GM21528 (cell line): ENCODE measurements at regions not wholly inside any gene's neighbourhood (a gene's known extent, or its start where the extent isn't known, plus 50 kb on each side); places are given as distances from the start of the nearest gene placed in this dataset.
"Not testable (repeated sequence)": the region's sequence is repeated elsewhere in the genome, so short reads cannot be mapped to it uniquely, and the experiment has no call there.

Experiments
- ATAC-seq: cut with Tn5 transposase; IDR thresholded peaks from one replicate; pipeline ENCODE4 v1.9.1; 2021; ENCODE audit warnings: mild to moderate bottlenecking, moderate library complexity; ENCODE audit not compliant: unreplicated experiment, low FRiP score

DNA sequence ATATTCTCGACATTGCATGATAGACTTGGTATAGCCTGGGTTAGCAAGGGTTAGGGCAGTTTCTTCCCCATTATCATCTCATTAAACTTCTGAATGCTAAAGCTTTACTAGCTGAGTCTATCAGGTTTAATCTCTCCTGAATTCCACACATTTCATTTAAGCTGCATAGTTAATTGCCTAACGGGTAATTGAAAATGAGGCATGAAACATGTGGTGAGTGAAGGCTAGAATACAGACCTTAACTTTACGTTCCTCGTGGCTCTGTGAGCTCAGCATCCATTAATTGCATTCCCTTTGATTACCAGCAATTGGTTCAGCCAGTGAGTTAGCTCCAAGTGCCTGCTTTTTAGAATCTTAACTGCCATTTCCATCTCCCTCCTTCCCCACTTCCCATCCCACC is 126.5 kb upstream of the MEX3C start:
- no peak for ATAC-seq

DNA sequence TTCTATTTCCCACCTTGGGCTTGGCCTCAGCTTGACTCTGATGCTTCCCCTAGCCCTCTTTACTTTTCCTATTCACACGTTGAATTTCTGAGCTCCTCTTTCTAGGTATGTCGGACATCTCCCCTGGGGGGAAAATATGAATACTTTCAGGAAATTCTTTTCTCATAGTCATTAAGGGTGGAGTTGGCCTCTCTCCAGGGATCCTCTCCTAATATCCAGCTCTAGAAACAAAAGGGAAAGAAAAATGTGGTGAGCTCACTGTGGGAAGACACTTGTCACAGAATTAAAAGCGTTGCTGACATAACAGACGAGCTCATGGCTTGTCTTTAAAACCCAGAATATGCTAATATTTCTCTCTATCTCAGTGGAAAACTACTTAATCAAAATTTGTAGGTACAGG is 132.7 kb upstream of the MEX3C start:
- ATAC-seq: no peak

DNA sequence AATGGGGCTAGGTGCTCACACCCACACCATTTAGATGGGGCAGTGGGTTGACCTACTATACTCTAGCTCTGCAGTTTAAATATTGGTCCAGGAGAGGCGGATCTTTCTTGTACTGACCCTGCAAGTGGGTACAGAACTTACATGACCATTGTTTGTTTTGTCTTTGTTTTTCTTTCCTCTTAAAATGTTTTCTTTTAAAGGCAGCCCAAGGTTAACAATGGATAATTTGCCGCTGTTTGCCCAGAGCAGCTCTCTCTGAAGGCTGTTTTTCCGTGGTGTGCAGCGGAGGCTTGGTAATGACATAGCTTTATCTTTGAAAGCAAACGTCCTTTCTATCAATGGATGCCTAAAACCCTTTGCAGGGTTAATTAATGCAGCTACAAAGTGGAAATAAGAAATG is 133.3 kb upstream of the MEX3C start:
- no peak for ATAC-seq

DNA sequence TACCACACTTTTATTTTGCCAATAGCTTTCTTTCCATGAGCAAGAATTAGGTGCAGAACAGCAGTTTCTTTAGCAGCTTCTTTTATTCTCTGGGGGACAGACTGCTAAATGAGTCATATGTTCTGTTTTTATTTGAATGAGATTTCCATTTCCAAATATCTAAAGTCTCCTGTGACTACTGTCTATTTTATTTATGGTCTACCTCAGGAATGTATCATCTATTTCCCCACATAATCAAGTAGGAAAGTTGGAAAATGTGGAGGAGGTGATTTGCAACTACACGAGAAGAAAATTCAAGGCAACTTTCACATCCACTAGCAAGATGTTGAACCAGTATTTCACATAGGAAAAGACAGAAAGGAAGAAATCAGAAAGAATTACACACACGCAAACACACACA is 139.9 kb upstream of the MEX3C start:
- ATAC-seq: no peak

DNA sequence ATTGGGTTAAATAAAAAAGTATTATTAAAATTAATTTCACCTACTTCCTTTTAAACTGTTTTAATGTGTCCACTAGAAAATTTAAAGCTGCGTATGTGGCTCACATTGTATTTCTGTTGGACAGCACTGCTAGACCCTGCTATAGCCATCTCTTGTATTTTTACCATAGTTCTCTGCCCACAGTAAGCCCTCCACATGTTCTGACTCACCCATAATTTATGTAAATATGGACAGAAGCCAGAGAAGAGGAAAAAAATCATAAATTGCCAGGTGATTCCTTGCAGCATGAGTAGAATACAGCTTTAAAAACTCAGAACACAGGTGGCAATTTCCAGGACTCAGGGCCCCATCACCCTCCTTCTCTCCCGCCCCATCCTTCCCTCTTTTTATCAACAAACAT is 142.4 kb upstream of the MEX3C start:
- ATAC-seq: no peak

DNA sequence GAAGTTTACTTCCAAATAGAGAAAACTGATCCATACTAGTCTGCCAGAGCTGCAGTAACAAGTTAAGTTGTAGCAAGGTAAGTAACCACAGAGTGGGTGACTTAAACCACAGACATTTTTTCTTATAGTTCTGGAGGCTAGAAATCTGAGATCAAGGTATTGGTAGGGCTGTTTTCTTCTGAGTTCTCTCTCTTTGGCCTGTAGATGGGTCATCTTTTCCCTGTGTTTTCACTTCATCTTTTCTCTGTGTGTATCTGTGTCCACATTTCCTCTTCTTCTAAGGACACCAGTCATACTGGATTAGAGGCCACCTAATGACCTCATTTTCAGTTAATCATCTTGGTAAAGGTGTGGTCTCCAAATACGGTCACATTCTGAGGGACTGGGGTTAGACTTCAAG is 142.9 kb upstream of the MEX3C start:
- ATAC-seq: no peak

DNA sequence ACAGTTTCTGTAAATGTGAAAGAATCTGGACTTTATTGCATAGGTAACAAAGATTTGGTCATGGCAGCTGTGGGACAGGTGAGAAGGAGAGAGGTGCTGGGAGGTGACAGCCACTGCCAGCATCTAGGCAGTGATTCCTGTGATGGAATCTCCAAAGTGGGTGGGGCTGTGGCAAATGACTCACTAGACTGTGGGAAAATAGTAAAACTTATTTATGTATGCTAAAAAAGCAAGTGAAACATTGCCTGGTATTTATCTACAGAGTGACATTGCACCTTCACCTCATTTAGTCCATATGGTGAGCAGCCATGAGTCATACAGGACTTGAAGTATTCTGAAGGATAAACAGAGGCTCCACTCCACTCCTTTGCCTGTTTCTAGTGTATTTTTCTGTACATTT is 145.3 kb upstream of the MEX3C start:
- no peak for ATAC-seq

DNA sequence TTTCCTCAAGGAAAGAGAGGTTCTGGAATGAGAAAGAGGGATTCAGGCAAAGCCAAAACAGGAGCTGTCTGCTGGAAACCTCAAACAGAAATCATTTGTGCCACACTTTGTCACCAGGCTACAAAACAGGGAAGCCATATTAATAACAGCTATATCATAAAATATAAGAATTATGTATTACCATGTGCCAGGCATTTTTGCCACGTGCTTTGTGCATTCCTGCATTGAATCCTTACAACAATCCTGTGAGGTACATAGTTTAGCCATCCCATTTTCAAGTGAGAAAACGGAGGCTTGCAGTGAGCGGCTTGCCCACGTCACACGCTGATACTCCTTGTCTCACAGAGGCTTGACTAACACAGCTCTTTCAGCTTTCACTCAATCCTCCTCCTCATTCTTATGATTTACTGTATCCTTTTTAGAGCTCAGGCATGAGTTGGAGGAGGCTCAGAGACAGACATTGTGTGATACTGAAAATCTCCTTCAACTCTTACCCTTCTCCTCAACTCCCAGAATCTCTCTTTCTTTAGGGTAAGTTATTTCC is 148.4 kb upstream of the MEX3C start:
- ATAC-seq: no peak

DNA sequence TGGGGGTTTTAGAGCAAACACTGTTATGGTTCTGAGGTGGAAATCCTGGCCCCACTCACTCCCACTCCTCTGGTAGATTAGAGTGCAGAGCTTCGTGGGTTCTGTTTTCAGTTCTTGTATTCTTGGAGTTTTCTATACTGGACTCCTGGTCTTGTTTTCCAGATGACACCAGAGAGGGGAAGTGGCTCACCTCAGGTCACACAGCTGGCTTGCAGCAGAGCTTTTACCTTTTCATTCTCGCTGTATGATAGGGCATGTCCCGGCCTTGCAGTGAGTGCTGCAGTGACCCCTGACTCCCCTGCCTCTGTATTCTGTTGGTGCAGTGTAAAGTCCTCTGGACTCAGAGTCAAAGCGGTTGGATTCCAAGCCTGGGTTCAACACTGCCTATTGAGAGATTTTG is 148.9 kb upstream of the MEX3C start:
- no peak for ATAC-seq

DNA sequence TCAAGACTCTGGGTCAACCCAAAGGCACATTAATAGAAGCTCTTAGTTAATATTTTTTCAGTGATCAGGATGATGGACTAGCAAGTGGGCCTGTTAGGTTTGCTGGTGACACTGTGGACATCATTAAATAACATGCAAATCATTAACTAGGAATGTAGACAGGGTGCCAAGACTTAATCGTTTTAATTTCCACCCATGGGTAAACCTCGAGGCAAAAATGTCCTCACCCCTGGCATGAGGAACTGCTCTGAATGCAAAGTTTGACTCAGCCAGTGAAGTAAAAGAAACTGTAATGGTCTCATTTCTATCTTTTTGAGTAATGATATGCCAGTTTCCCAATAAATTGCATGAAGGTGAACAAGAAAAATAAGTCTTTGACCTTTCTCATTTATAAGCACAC is 152.6 kb upstream of the MEX3C start:
- ATAC-seq: no peak

DNA sequence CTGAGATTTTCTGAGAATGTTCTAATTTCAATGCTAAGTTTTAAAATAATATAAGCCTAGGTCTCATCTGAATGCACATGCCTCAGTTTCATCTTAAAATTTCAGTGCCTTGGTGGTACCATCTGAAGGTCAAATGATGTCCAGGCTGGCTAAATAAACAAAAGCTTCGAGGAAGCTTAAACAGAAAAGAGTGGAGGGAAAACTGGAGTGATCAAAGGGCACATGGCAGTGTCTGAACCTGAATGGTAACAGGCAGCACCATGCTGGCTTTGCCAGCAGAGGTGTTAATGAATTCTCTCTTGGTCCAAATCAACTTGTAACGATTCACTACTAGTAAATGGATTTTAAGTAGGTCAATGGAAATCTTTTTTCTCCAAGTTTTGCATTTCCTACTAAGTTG is 158.4 kb upstream of the MEX3C start:
- ATAC-seq: no peak

DNA sequence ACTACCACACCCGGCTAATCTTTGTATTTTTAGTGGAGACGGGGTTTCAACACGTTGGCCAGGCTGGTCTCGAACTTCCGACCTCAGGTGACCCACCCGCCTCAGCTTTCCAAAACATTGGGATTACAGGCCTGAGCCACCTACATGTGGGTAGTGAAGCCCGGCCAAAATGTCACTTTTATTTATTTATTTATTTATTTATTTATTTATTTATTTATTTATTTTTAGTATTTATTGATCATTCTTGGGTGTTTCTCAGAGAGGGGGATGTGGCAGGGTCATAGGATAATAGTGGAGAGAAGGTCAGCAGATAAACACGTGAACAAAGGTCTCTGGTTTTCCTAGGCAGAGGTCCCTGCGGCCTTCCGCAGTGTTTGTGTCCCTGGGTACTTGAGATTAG is 162.8 kb upstream of the MEX3C start:
- ATAC-seq: not testable (repeated sequence)

DNA sequence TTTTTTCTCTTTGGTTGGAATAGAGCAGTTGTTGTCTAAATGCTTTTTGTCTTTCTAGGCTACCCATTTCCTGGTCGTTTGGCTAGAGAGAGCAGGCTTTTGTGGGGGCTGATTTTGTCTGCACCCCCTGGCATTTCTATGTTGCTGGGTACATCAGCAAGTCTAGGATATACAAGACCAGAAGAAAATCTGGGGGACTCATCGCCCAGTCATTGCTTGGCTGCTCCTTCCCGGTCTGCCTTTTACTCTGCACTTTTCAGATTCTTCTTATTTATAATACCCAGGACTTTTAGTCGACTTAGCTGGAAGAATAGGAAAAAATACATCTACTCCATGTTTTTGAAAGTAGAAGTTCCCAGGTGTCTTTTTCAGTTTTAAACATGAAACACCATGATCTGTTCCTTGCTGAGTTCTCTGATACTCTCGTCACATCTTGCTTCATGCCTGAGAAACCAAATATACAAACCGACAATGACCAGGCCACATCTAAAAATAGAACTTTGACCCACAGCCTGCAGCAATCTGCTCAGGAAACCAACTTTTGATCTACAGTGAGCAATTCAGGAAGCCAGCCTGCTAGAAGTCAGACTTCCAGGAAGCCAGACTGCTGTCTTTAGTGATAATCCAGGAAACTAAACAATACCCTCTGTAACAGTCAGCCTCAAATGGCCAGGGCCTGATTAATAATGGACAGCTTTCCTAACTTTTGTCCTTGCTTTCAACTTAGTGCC is 163.8 kb upstream of the MEX3C start:
- no peak for ATAC-seq

DNA sequence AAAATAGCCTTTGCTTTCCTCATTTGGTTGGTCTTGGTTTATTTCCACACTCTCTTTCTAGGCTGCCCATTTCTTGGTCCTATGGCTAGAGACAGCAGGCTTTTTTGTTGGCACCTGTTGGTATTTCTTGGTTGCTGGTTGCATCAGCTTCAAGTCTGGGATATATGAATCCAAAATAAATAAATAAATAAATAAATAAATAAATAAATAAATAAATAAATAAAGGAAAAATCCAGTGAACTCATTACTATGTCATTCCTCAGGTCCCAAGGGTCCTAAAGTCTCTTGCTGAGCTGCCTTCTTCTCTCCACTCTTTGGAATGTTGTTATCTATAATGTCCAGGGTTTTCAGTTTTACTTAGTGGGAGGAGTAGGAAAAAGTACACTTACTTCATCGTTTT is 165.9 kb upstream of the MEX3C start:
- no peak for ATAC-seq

DNA sequence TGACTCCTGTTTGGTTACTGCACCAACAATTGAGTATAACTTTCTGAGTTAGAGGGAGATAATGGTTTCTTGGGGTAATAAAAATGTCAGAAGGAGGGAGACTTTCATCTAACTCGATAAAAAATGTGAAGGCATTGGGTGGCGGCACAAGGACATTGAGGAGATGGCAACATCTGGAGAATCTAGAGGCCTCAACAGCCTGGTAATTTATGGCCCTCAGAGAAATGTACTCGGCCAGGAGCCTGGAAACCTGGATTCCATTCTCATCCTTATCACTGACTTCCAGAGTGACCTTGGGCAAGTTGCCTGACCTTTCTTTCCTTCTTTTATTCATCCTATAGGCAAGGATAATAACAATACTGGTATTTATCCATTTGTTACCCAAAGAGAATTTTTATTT is 173.5 kb upstream of the MEX3C start:
- ATAC-seq: no peak

DNA sequence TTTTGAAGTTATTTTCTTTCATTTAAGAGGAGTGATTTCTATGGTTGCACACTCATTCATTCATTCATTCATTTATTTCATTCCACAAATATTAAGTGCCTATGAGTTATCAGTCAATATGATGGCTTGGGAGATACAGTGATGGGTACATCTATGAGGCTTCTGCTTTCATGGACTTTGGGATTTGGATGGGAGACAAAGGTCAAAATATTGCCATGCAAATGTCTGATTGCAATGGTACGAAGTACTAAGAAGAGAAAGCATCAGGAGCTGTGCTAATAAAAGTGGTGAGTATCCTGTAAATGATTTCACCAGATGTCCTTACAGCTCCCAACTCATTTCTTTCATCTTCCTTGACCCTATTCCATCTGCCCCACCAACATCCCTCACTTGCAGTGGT is 174.4 kb upstream of the MEX3C start:
- ATAC-seq: no peak

DNA sequence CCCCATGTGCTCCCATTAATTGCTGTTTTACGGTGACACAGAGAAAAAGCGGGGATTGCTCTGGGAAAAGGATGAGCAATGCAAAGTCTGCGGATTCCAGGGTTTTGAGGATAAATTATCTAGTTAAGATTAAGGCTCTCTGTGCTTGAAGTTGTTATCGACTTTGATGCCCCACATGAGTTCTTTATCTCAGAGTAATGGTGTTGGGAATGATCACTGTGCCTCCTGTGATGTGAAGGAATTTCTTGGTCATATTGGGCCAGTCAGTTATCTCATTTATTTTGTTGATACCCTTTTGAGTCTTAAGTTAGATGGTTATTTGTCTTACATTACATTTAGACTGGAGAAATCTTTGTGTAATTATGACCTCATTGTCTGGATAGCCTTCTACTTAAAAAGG is 184.6 kb upstream of the MEX3C start:
- no peak for ATAC-seq

DNA sequence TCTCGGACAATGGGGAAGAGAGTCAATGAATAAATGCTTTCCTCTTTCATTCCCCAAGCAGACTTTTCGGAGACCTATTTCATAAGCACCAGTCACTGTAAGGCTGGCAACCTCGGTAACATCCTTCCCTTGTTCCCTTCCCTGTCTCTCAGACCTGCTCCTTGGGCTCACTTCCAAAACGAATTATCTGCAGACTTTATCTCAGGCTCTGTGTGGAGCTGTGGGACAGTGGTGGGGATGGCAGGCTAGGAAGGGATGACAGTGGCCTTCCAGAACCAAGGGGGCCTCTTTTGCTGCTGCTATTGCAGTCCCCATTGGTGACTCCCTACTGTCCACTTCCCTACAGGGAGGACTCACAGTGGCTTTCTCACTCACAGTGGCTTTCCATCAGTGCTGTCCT is 185.6 kb upstream of the MEX3C start:
- ATAC-seq: no peak

DNA sequence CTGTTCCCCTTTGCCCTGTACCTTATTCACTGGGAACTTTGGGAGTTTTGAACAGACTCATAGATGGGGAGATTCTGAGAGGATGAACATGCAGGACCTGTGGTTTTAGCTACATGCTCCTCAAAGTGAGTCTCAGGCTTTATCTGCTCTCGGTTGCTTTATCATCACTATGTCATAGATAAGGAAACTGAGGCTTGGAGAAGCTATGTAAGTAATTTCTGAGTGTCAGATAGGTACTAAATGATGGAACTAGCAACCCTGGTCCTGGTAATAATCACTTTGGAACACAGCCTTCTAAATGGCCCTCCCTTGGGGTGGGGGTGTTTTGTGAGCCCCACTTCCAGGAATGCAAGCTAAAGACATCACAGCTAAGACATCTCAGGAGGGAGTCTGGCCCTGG is 186.2 kb upstream of the MEX3C start:
- ATAC-seq: no peak

DNA sequence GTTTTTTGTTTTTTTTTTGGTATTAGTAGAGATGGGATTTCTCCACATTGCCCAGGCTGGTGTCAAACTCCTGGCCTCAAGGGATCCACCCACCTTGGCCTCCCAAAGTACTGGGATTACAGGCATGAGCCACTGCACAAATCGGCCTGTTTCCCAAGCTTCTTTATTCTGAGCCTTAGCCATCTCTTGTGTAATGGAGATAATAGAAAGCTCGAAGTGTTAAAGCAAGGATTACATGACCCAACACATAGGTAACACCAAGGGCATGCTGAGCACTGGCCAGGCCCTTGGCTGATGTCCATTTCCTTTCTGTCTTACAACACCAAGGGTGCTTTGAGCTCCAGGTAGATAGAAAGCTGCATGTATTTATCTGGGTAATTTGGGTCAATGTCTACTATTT is 187.8 kb upstream of the MEX3C start:
- ATAC-seq: no peak

DNA sequence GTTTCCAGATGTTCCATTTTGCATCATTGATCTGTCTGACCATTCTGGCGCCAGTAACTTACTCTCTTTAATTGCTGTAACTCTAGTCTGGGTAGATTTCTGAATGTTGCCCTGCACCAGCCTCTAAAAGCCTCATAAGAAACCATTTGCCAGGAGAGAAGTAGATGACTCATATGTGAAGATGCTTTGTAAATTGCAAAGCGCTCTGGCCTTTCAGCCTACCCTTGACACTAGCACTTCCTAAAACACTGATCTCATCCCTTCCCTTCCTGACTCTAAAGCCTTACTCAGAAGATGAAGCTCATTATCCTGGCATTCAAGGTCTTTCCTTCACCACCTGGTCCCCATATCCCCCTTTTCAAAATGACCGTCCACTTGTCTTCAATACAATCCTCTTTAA is 193.2 kb upstream of the MEX3C start:
- ATAC-seq: no peak

DNA sequence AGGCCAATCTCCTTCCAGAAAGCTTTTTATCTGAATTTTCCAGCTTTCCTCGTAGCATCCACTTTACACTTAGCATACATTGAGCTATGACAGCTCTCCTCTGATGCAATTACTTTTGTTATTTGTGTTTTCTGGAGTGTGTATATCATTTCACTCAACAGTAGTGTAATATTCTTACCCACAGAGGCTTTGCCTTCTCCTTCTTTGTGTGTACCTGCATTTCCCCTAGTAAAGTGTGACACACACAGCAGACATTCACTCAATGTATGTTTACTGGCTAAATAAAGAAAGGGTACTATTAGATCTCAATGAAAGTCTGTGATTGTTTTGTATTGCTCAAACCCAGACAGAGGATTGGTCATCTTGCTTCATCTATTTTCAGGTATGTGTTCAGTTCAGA is 193.7 kb upstream of the MEX3C start:
- no peak for ATAC-seq

DNA sequence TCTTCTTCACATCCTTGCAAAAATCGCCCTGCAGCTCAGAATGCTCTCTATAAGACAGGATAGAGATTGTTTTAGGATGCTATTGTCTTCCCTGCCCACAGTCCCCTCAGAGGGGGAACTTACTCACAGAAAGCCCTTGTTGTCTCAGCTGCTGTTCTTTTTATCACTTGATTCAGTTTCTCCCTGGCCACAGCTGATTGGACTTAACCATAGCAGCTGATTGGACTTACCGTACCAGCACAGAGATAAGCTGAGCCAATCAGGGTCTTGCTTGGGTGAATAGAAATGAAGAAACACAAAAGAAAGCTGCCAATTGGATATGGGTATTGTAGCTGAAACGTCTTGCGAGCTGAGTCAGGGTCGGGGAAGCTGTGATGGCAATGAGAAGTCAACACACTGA is 194.2 kb upstream of the MEX3C start:
- ATAC-seq: no peak
